ACHN (cell line): ENCODE measurements at regions not wholly inside any gene's neighbourhood (a gene's known extent, or its start where the extent isn't known, plus 50 kb on each side); places are given as distances from the start of the nearest gene placed in this dataset.
"Not testable (repeated sequence)": the region's sequence is repeated elsewhere in the genome, so short reads cannot be mapped to it uniquely, and the experiment has no call there.

Source experiments
- DNase-seq: peaks from one replicate; pipeline ENCODE4 v3.0.0-alpha.2; 2015
- in situ Hi-C: cut with HindIII; loops from 2 replicates; pipeline ENCODE4 v1.10.0; 2017; ENCODE audit warnings: low sequenced_read_pairs, low pct_ligation_motif_present, low pct_unique_long_range_greater_than_20kb

DNA sequence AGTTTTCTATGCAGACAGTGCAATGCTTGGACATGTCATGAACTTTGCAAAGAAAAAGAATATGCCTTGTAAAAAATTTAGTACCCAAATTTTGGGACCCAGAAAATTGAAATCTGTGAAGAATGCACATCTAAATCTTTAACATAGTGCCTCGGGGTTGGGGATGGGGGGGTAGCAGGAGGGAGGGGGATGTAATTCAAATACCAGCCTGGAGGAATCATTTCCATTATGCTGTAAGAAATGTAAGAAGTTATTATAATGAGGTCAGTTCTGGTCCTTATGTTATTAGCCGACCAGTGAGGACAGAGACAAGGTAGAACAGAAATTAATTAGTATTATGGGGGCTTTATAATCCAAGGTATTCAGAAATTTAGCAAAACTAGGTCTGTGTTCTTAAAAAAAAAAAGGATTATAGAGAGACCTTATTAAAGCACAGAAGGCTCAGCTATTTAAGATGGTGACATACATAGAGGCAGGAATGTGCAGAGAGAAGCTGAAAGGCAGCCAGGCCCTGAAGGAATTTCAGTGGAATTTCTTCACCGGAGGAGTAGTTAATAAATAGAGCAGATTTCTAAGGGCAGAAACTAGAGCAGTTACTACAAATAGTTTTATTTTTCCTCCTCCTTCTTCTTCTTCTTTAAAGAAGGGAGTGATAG, 89.0 kb upstream of the RBMS1 start:
- peak; percentile 74 for DNase-seq
- in situ Hi-C loops = no loop called here

DNA sequence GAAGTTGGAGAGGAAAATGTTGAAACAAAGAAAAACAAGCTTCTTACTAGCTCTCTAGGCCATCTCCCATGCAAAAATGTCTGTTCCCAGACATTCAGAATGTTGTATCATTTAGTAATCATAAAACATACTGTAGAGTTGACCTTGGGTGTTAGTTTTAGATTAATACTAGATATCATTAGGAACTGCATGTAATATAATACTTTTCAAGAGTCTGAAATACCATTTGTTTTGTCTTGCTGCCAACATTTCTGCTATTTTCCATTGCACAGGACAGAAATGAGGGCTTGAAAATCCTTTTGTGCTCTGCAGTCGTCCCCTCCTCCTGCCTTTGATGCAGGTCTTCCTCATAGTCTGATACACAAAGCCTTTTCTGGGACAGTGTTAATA, 89.5 kb upstream of the RBMS1 start:
- DNase-seq = no peak
- in situ Hi-C loops = no loop called here

DNA sequence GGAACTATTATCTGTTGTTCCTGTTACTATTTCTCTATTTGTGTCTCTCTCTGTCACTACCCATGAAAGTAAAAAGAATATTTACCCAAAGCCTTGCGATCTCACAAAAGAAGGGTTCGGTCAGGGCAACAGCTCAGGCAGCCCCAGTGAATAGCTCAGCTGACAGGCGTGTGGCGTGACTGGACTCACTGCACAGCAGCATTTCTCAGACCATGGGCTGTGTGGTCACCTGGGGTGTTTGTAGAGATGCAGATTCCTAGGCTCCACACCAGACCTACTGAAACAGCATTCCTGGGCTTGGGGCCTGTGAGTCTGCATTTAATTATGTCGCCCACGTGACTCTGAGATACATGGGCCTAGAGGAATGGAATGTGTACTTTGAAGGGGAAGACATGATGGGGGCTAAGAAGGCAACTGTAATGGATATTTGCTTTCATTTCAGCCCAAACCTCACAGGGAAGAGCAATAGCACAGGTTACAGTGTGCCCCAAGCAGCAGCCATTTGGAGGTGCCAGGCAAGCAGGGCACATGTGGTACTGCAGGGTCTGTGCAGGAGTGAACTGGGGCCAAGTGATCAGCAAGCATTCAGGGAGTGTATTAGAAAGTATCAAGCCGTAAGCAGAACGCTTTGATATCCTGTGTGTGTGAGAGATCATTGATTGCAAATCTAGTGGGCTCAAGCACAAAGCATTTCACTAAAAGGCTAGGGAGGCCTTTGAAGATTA, 90.4 kb upstream of the RBMS1 start:
- no peak for DNase-seq
- in situ Hi-C loops = no loop called here

DNA sequence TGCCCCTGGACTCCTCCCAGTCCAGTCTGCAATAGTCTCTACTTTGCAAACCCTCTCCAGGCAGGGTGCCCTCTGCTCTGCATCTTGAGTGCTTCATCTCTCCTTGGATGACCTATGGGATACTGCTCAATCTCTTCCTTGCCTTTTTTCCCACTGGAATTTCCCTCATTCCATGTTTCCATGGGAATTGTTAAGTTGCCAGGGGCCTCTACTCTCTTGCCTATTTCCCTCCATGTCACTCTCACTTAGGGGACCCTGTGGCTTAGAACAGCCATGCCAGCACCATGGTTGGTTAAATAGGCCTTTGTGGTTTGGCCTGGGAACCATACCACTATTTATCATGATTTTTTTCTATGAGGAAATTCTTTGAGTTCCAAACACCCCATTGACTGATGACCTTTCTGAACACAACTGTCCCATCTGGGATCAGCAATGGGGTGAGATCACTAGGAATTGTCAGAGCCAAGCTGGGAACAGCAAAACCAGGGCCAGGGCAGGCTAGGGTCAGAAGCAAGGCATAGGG, 91.4 kb upstream of the RBMS1 start:
- peak; percentile 11 for DNase-seq
- in situ Hi-C loops = no loop called here

DNA sequence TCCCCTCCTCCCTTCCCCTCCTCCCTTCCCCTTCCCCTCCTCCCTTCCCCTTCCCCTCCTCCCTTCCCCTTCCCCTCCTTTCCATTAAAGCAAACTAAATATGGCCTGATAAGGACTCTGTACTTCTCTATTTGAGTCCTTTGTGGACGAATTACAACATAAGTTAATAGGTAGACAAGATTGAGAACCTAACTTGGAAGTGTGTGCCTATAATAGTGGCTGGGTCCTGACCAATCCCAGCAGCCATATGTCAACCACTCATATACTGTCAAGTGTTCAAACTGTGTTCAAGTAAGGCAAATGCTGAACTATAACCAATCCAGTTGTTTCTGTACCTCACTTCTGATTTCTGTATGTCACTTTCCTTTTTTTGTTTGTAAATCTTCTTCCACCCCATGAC, 97.1 kb upstream of the RBMS1 start:
- DNase-seq = no peak
- in situ Hi-C loops = no loop called here

DNA sequence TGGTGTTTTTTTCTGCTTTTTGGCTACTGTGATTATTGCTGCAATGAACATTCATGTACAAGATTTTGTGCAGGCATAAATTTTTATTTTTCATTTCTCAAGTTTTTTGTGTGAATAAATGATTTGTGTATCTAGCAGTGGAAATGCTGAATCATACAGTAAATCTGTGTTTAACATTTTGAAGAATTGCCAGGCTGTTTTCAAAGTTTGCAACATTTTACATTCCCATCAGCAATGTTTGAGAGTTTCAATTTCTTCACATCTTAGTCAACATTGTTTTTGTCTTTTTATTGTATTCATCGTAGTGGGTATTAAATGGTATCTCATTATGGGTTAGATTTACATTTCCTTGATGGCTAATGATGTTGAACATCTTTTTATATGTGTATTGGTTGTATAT, 98.8 kb upstream of the RBMS1 start:
- in situ Hi-C loops = no loop called here
- DNase-seq = no peak

DNA sequence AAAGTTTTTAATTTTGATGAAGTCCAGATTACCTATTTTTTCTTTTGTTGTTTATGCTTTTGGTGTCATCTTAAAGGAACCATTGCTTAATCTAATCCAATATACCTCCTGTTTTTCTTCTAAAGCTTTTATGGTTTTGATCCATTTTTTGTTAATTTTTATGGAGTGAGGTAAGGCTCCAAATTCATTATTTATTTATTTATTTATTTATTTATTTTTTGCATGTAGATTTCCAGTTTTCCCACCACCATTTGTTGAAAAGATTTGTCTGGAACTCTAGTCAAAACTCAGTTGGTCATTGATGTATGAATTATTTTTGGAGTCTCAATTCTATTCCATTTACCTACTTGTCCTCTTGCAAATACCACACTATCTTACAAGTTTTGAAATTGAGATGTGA, 99.4 kb upstream of the RBMS1 start:
- no peak for DNase-seq
- in situ Hi-C loops = no loop called here

DNA sequence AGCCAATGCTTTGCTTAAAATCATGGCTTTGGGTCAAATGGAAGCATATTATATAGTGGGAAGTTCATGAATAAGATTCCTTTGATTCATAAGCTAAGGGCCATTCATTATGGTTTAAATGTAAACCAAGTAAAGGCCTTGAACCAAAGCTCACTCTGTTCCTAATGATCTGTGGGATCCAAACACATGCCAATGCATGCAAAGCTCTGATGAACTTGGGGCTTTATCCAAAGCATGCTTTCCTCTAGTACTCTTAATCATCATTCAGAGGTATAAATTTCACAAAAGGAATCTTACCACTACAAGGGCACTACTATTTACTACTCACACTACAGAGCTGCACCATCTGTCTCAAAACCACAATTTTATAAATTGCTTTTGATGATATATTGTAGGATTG, 102.8 kb upstream of the RBMS1 start:
- DNase-seq = no peak
- in situ Hi-C loops = no loop called here

DNA sequence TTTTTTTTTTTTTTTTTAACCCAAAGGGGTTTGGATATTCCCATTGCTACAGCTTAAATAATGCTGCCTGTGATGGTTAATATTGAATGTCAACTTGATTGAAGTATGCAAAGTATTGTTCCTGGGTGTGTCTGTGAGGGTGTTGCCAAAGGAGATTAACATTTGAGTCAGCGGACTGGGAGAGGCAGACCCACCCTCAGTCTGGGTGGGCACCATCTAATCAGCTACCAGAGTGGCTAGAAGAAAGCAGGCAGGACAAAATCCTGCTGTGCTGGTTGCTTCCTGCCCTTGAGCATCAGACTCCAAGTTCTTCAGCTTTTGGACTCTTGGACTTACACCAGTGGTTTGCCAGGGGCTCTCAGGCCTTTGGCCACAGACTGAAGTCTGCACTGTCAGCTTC, 106.8 kb upstream of the RBMS1 start:
- in situ Hi-C loops, DNase-seq: not testable (repeated sequence)

DNA sequence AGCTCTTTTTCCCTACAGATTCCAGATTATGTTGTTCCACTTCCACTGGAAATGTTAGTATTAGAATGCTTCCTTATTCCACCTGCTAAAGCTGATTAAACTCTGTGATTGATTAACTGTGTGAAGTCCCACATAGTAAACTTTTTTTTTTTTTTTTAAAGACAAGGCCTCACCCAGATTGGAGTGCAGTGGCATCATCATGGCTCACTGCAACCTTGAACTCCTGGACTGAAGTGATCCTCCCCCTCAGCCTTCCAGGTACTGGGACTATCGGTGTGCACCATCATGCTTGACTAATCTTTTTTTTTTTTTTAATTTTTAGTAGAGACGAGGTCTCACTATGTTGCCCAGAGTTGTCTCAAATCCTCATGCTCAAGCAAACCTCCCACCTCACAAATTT, 108.5 kb upstream of the RBMS1 start:
- no peak for DNase-seq
- in situ Hi-C loops = no loop called here

DNA sequence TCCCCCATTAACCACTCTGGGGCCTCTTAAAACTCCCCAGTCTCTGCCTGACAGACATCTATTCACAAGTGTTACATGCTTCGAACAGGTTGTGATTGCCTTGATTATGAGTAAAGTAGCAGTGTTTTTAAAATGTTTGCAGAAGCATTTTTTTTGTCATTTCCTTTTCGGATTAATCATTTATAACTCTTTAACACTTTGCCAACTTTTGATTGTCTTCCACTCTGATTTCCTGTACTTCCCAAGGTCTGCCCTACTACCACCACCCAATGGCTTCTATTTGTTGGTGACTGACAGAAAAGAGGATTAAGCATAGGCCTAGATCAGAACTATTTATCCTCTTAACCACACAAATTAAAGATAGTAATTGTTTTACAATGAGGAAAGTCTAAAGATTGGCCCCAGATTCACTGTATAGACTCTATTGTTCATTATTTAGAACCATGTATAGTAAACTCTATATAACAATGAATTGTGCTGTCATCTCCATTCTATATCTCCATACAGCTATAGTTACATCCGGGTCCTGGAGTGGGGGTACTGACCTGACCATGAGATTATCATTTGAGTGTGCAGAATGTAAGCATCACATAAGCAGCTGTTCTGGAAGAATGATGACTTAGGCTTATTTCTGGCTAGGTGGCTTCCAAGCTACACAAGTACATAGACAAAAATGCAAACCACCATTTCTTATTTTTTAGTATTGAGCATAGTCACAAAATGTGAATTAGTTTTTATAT, 110.3 kb upstream of the RBMS1 start:
- DNase-seq = no peak
- in situ Hi-C loops = no loop called here

DNA sequence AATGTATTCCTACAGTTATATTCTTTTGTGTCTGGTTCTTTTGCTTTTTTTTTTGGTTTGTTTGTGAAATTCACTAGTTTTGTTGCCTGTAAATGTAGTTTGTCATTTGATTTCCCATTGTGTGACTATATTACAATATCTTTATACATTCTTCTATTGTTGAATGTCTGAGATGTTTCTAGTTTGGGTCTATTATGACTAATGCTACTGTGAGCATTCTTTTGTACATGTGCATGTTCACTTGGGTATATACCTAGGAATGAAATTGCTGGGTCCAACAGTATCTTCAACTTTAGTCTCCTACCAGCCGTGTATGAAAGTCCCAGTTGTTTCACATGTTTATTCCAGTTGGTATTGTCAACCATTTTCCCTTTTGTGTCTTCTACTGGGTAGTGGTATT, 112.7 kb upstream of the RBMS1 start:
- in situ Hi-C loops = no loop called here
- no peak for DNase-seq

DNA sequence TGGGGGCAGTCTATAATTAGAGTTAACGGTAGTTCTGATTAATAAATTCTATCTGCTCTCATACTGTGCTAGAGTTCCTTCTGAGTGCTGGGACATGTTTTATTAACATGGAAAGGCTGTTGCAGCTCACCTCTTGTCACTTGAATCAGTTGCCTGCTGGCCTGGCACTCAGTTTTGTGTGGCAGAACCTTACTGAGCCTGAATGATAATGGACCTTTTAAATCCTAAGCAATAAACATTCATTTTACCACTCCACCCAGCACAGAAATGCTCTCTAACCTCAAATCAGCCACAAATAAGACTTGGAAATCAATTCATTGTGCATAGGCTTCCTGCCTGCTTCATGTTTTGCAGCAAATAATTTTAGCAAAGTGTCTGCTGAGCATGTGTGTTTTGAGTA, 115.0 kb upstream of the RBMS1 start:
- DNase-seq = no peak
- in situ Hi-C loops = no loop called here

DNA sequence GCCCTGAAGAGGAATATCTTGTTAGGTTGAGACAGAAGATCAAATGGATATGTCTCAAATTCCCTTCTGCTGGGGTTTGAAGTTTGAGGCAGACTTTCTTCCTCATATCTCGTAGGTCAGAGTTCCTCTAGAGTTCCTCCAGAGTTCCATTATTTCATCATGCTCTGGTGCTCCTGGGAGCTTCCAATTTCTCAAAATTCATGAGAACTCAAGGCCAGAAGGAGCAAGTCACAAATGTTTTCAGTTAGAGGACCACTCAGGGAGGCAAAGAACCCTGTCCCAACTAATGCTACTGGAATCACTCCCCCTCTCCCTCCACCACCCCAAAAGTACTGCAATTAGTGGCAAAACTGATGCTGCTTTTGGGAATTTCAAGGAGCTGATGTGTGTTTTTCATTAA, 115.7 kb upstream of the RBMS1 start:
- in situ Hi-C loops = no loop called here
- DNase-seq = no peak

DNA sequence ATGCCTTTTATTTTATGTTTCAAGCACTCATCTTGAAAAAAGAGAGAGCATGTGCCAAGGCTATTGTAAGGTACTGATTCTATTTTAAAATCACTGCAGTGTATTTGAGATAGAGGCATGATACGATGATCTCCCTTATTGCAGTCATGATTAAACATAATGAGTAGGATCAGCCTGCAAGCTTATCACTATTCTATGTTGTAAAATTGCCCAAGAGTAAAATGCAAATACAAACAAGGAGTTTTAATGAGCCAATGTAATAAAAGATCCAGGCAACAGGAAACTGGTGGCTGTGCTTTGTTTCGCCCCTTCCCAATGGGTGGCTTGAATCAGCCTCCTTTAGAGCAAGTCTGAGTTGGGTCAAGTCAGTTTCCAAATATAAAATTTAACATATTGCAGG, 116.4 kb upstream of the RBMS1 start:
- in situ Hi-C loops = no loop called here
- no peak for DNase-seq

DNA sequence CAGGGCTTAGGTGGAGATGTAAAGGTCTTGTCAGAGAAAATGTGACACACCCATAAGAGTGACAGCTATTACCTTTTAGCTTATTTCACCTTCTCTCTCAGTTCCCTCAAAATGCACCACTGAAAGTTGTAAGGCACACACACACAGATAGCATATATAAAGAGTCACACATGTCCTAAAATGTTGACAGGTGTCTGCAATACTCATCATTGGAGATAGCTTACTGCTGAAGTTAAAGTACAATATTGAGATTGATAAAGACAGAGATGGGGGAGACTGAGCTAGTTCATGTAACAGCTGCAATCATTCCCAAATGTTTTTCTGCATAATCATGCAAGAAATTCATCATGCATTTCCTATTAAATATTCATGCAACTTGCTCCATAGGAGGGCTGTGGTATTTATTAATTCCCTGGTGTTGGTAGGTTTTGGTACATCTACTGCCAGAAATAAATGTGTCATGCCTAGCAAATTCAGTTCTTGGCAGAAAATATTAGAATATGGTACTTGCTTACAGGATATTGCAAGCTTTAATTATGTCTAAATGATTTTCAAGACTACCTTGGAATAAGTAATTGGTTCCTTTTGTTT, 118.8 kb upstream of the RBMS1 start:
- DNase-seq = no peak
- in situ Hi-C loops = no loop called here

DNA sequence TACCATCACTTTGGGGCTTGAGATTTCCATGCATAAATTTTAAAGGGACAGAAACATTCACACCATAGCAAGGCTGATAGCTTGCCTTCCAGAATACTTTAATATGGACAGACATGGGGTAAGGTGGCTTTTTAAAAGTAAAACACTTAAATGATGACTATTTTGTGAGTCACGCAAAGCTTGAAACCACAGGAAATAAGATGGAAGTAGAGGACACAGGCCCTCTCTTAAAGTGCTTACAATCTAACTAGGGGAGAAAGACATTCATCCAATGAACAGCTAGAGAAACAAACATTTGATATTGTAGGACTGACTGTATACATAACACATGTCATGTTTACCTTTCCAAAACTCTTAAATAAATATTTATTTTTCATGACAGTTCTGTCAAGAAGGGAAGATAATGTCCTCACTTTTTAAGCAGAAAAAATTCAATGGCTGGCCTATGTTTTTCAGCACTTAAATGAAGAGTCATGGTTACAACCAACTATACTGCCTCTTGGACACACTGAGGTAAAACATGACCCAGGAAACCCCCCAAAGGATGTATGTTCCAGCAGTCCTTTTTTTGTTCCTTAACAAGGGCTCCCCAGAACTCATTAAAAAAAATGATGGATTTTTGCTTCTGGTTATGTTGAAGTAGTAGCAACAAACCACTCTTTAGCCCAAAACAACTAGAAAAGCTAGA, 120.0 kb upstream of the RBMS1 start:
- in situ Hi-C loops = no loop called here
- peak; percentile 27 for DNase-seq

DNA sequence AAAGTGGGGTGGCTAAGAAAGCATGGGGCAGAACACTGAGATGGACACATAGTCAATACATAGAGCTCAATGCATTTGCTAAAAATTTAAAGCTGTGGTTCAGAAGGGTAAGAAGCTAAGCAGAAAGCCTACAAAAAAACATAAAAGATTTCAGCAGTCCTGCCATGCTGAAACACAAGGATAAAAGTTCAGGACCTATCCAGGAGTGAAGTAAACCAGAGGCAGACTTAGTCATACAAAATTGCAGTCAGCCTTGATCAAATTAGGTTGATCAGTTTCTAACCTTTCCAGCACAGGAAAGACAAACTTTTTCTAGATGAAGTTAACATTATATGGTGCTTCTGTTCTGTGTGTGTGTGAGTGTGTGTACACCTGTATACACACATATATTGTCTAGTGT, 120.8 kb upstream of the RBMS1 start:
- in situ Hi-C loops = no loop called here
- no peak for DNase-seq

DNA sequence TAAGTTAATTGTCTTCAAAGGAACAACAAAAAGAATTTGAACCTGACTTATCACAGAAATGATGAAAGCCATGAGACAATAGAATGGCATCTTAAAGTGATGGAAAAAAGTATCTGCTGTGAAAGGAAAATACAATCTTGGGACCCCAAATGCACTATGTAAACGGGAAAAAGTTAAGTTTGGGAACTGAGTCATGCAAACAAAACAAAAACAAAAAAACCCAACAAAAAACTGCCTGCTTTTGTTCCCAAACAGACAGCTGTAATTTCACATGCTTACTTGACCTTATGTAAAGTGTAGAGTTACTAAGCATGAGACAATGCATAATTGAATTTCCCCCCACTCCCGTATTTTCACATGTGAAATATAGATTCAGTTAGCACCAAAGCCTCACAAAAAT, 122.1 kb upstream of the RBMS1 start:
- in situ Hi-C loops = no loop called here
- DNase-seq = no peak
